ENCODE measurements at regions not wholly inside any gene's neighbourhood (a gene's known extent, or its start where the extent isn't known, plus 50 kb on each side); places are given as distances from the start of the nearest gene placed in this dataset.

DNA sequence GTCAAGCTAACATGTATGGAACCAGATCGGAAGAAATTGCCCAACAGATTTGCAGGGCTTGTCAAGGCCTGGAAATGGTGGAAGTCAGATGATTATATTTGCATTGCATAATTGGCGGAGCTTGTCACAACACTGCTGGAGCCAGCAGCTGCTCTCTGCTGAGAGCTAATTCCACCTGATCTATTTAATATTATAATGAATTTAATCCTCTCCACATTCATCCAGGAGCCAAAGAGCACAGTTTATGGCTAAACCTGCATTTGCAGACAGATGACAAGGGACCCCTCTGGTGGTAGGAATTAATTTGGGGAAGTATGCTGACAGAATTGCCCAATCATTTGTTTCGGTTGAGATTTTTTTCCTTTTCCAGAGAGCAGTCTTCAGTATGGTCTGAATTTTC is 730.2 kb downstream of the TUSC7 start:
- H3K27ac ChIP-seq (ENCODE audit: low read depth in 2 of 2, low read length in 1 of 2): peak overlapping the region in 1 of 2 experiments; percentile 67; a peak in 2 of 4 replicates
- no peak overlapping the region for H3K9ac ChIP-seq
- CTCF ChIA-PET: interaction anchor here (0.7 to 2.1 kb wide), 18 partner anchors 10 to 669 kb away, joined by 3 to 11 read pairs (median 4); no protein-coding TSS in a partner anchor
- DNase-seq: peak; percentile 22
- H3K4me2 ChIP-seq: no peak overlapping the region
- H3K36me3 ChIP-seq (replicated peaks in 1 of 2; ENCODE audit: control insufficient read depth in 1 of 2, insufficient read depth in 2 of 2, low read length in 1 of 2): no peaks in the 10 kb centered on the region
- 81% methylated on average over 3 of the region's 3 CpGs for WGBS (ENCODE audit: low lambda C conversion rate)
- no peaks in the 10 kb centered on the region for H3F3A ChIP-seq (replicated peaks; ENCODE audit: insufficient read depth)
- no peaks in the 10 kb centered on the region for H3K9me3 ChIP-seq
- TF ChIP-seq RXRA (IDR thresholded peaks at IDR 0.05; ENCODE audit: borderline replicate concordance, low read depth) (no peak), USF1 (IDR thresholded peaks at IDR 0.05; ENCODE audit: borderline replicate concordance, low read depth) (no peak), TCF12 (IDR thresholded peaks at IDR 0.05) (no peak), CTCF (IDR thresholded peaks at IDR 0.05) (peak; percentile 56), MAX (IDR thresholded peaks at IDR 0.05; ENCODE audit: low read depth) (no peak), RCOR1 (IDR thresholded peaks at IDR 0.05; ENCODE audit: low read length) (no peak), TEAD4 (IDR thresholded peaks at IDR 0.05; ENCODE audit: borderline replicate concordance, insufficient read depth) (no peak), RAD21 (IDR thresholded peaks at IDR 0.05; ENCODE audit: low read length) (peak; percentile 73), NFIC (IDR thresholded peaks at IDR 0.05; ENCODE audit: borderline replicate concordance) (no peak), SMC3 (IDR thresholded peaks at IDR 0.05; ENCODE audit: low read depth, low read length) (peak; percentile 41)
- no peaks in the 10 kb centered on the region for H3K79me2 ChIP-seq (ENCODE audit: insufficient read depth)
- no peak overlapping the region for H3K4me3 ChIP-seq (ENCODE audit: low read depth in 2 of 2, low read length in 1 of 2)
- H3K4me1 ChIP-seq (ENCODE audit: control insufficient read depth in 1 of 2, insufficient read depth in 2 of 2, low read depth in 1 of 2, low read length in 1 of 2): peaks cover 0 to 7% of the 10 kb centered on the region in 2 experiments; a peak in 2 of 4 replicates
- no peaks in the 10 kb centered on the region for H3K27me3 ChIP-seq (ENCODE audit: insufficient read depth)
- no peak overlapping the region for H2AFZ ChIP-seq (ENCODE audit: low read depth)
- H4K20me1 ChIP-seq (ENCODE audit: insufficient read depth): no peaks in the 10 kb centered on the region
- POLR2A ChIA-PET: no interaction called here
- H3K9me2 ChIP-seq: no peaks in the 10 kb centered on the region

DNA sequence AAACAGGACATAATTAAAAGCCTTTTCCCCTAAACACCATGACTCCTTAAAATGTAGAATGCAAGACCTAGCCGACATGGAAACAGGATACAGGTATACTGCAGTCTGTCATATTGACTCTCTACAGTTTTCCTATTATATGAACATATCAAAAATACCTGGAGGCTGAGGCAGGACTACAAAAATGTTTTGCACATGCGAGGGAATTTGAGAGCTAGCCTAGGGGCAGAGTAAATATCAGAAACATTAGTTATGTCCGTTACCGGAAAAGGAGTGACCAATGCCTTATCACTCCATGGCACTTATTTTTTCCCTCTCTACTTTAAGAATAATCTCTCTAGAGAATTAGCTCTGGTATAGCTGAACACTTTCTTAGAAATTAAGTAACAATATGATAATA is 732.3 kb downstream of the TUSC7 start:
- ChIA-PET POLR2A (no interaction called here), CTCF (interaction anchor here (0.8 to 1.3 kb wide), 5 partner anchors 8 to 578 kb away, joined by 3 read pairs; no protein-coding TSS in a partner anchor)
- no peak overlapping the region for H2AFZ ChIP-seq (ENCODE audit: low read depth)
- no peaks in the 10 kb centered on the region for H3K9me2 ChIP-seq
- DNase-seq: no peak
- WGBS (ENCODE audit: low lambda C conversion rate): 73% methylated on average over 4 of the region's 4 CpGs
- H3K4me3 ChIP-seq (ENCODE audit: low read depth in 2 of 2, low read length in 1 of 2): no peak overlapping the region
- H3K4me2 ChIP-seq: no peak overlapping the region
- H3K9me3 ChIP-seq: no peaks in the 10 kb centered on the region
- no peak overlapping the region for H3K9ac ChIP-seq
- H3F3A ChIP-seq (replicated peaks; ENCODE audit: insufficient read depth): no peaks in the 10 kb centered on the region
- H3K27ac ChIP-seq (ENCODE audit: low read depth in 2 of 2, low read length in 1 of 2): no peak overlapping the region; a peak in 1 of 4 replicates
- TF ChIP-seq, protein P1, sequence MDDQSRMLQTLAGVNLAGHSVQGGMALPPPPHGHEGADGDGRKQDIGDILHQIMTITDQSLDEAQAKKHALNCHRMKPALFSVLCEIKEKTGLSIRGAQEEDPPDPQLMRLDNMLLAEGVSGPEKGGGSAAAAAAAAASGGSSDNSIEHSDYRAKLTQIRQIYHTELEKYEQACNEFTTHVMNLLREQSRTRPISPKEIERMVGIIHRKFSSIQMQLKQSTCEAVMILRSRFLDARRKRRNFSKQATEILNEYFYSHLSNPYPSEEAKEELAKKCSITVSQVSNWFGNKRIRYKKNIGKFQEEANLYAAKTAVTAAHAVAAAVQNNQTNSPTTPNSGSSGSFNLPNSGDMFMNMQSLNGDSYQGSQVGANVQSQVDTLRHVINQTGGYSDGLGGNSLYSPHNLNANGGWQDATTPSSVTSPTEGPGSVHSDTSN (IDR thresholded peaks at IDR 0.05): no peak
- TF ChIP-seq CTCF (IDR thresholded peaks at IDR 0.05) (no peak), SMC3 (IDR thresholded peaks at IDR 0.05; ENCODE audit: low read depth, low read length) (no peak), NRF1 (IDR thresholded peaks at IDR 0.05; ENCODE audit: low read depth, low read length) (no peak), YY1 (IDR thresholded peaks at IDR 0.05; ENCODE audit: low read depth) (no peak), EP300 (IDR thresholded peaks at IDR 0.05; ENCODE audit: borderline replicate concordance in 1 of 2, low read depth in 1 of 2, low read length in 1 of 2) (no peak), CHD2 (IDR thresholded peaks at IDR 0.05; ENCODE audit: low read length, partially characterized antibody) (no peak), GATA2 (CRISPR knock-in tag; IDR thresholded peaks at IDR 0.05) (no peak)
- no peaks in the 10 kb centered on the region for H3K79me2 ChIP-seq (ENCODE audit: insufficient read depth)
- H4K20me1 ChIP-seq (ENCODE audit: insufficient read depth): no peaks in the 10 kb centered on the region
- H3K4me1 ChIP-seq (ENCODE audit: control insufficient read depth in 1 of 2, insufficient read depth in 2 of 2, low read depth in 1 of 2, low read length in 1 of 2): peaks cover 0 to 7% of the 10 kb centered on the region in 2 experiments; a peak in 2 of 4 replicates
- no peaks in the 10 kb centered on the region for H3K36me3 ChIP-seq (replicated peaks in 1 of 2; ENCODE audit: control insufficient read depth in 1 of 2, insufficient read depth in 2 of 2, low read length in 1 of 2)
- no peaks in the 10 kb centered on the region for H3K27me3 ChIP-seq (ENCODE audit: insufficient read depth)
